H1 (cell line): ENCODE measurements at regions not wholly inside any gene's neighbourhood (a gene's known extent, or its start where the extent isn't known, plus 50 kb on each side); places are given as distances from the start of the nearest gene placed in this dataset.

Source experiments
- CTCF ChIA-PET: fragments of 300-600 bp; sonication (Branson Sonifier 250); formaldehyde crosslinking; loops from one replicate; lab custom pipeline; 2021; ENCODE audit not compliant: partially characterized antibody; lab: Charles Lee
- POLR2A ChIA-PET: fragments of 300-600 bp; sonication (Branson Sonifier 250); formaldehyde crosslinking; loops from one replicate; lab custom pipeline; 2021; ENCODE audit warnings: inconsistent platforms; ENCODE audit not compliant: partially characterized antibody; lab: Charles Lee
- DNase-seq, 2 experiments: peaks; one replicate each; pipeline versions ENCODE4 v3.0.0 to v3.0.0-alpha.2; 2010 to 2022; ENCODE audit warnings: low spot score in 2 of 2, low read depth in 1 of 2, mixed read lengths in 1 of 2
- FAIRE-seq: peaks from 2 replicates; lab custom pipeline; 2011; peaks lifted over from hg19 to GRCh38; lab: Jason Lieb, UNC
- H2AFZ ChIP-seq: 2 replicates; pipeline ENCODE4 v1.8.1; 2012; ENCODE audit warnings: low read length, inconsistent platforms
- H2AK5ac ChIP-seq: 2 replicates; pipeline ENCODE4 v1.6.1; 2013; ENCODE audit warnings: low read depth, low read length
- H2BK120ac ChIP-seq: replicated peaks from 2 replicates; pipeline ENCODE3; 2013; ENCODE audit warnings: low read depth, low read length, inconsistent platforms
- H2BK12ac ChIP-seq: 2 replicates; pipeline ENCODE4 v1.6.1; 2013; ENCODE audit warnings: low read depth, low read length
- H2BK15ac ChIP-seq: 2 replicates; pipeline ENCODE4 v1.6.1; 2013; ENCODE audit warnings: low read length
- H2BK20ac ChIP-seq: 2 replicates; pipeline ENCODE4 v1.6.1; 2013; ENCODE audit warnings: low read length
- H2BK5ac ChIP-seq: 2 replicates; pipeline ENCODE4 v1.6.1; 2013; ENCODE audit warnings: low read depth, low read length
- H3K14ac ChIP-seq: 2 replicates; pipeline ENCODE4 v1.6.1; 2013; ENCODE audit warnings: inconsistent platforms; ENCODE audit not compliant: insufficient read length
- H3K18ac ChIP-seq: 2 replicates; pipeline ENCODE4 v1.6.1; 2013; ENCODE audit warnings: low read length; ENCODE audit errors: extremely low read depth
- H3K23ac ChIP-seq: 2 replicates; pipeline ENCODE4 v1.6.1; 2013; ENCODE audit warnings: inconsistent platforms; ENCODE audit not compliant: insufficient read length
- H3K23me2 ChIP-seq: 2 replicates; pipeline ENCODE4 v1.6.1; 2013; ENCODE audit warnings: low read depth, low read length
- H3K27ac ChIP-seq: 2 replicates; pipeline ENCODE4 v1.6.1; 2011; ENCODE audit warnings: low read depth, low read length, inconsistent platforms
- H3K27me3 ChIP-seq, 4 experiments: replicated peaks in 1 of 4; 1 replicate in 1 of 4; 2 replicates in 3 of 4; pipeline versions ENCODE4 v1.6.1 to v1.8.1; 2011 to 2013; ENCODE audit warnings: low read length in 3 of 4, mild to moderate bottlenecking in 3 of 4, inconsistent platforms in 2 of 4, mixed read lengths in 2 of 4, moderate library complexity in 1 of 4; ENCODE audit not compliant: control insufficient read depth in 3 of 4, insufficient read depth in 3 of 4; ENCODE audit errors: extremely low read depth in 1 of 4
- H3K36me3 ChIP-seq, 4 experiments: 2 replicates each; pipeline versions ENCODE4 v1.6.1 to v1.8.1; 2011 to 2013; ENCODE audit warnings: mild to moderate bottlenecking in 4 of 4, low read length in 3 of 4, moderate library complexity in 2 of 4, control low read depth in 1 of 4, inconsistent platforms in 1 of 4; ENCODE audit not compliant: insufficient read depth in 4 of 4, control insufficient read depth in 2 of 4
- H3K4ac ChIP-seq: replicated peaks from 2 replicates; pipeline ENCODE3; 2013; ENCODE audit warnings: low read length, low read depth, mixed read lengths, inconsistent platforms; ENCODE audit not compliant: insufficient read length
- H3K4me1 ChIP-seq, 4 experiments: replicated peaks in 1 of 4; 1 replicate in 1 of 4; 2 replicates in 3 of 4; pipeline versions ENCODE4 v1.6.1 to v1.8.1; 2011 to 2013; ENCODE audit warnings: low read length in 3 of 4, inconsistent platforms in 2 of 4, mixed read lengths in 1 of 4; ENCODE audit not compliant: insufficient read depth in 4 of 4, control insufficient read depth in 3 of 4
- H3K4me2 ChIP-seq, 2 experiments: 2 replicates each; pipeline versions ENCODE4 v1.6.1 to v1.8.1; 2011 to 2013; ENCODE audit warnings: low read depth in 2 of 2, low read length in 2 of 2, control low read depth in 1 of 2, inconsistent platforms in 1 of 2, mild to moderate bottlenecking in 1 of 2; ENCODE audit not compliant: insufficient read depth in 1 of 2
- H3K4me3 ChIP-seq, 4 experiments: fragments of 200-600, 300-600 bp in 1 of 4; sonication (generic), shearing (Covaris generic), sonication (Bioruptor Twin) in 1 of 4; 2 replicates each; pipeline versions ENCODE4 v1.5.1 to v1.8.1; 2011 to 2016; ENCODE audit warnings: low read length in 4 of 4, low read depth in 3 of 4, control low read depth in 2 of 4, inconsistent platforms in 2 of 4, mild to moderate bottlenecking in 2 of 4, mixed read lengths in 1 of 4, moderate library complexity in 1 of 4; ENCODE audit not compliant: insufficient read depth in 2 of 4; ENCODE audit errors: extremely low read depth in 1 of 4
- H3K56ac ChIP-seq: replicated peaks from 2 replicates; pipeline ENCODE3; 2013; ENCODE audit warnings: low read depth, mild to moderate bottlenecking, mixed read lengths, low read length, inconsistent platforms; ENCODE audit not compliant: insufficient read length
- H3K79me1 ChIP-seq: 2 replicates; pipeline ENCODE4 v1.6.1; 2013; ENCODE audit warnings: low read depth, low read length, control low read depth
- H3K79me2 ChIP-seq, 2 experiments: 2 replicates each; pipeline versions ENCODE4 v1.6.1 to v1.8.1; 2012 to 2013; ENCODE audit warnings: low read length in 2 of 2, mild to moderate bottlenecking in 2 of 2, inconsistent platforms in 1 of 2; ENCODE audit not compliant: insufficient read depth in 2 of 2, control insufficient read depth in 1 of 2
- H3K9ac ChIP-seq, 4 experiments: replicated peaks in 1 of 4; 1 replicate in 1 of 4; 2 replicates in 3 of 4; pipeline versions ENCODE4 v1.6.1 to v1.8.1; 2011 to 2013; ENCODE audit warnings: low read depth in 3 of 4, low read length in 3 of 4, control low read depth in 2 of 4, mild to moderate bottlenecking in 2 of 4, moderate library complexity in 2 of 4, inconsistent platforms in 1 of 4; ENCODE audit errors: extremely low read depth in 1 of 4
- H3K9me3 ChIP-seq, 2 experiments: 2 replicates each; pipeline versions ENCODE4 v1.6.1 to v1.8.1; 2012 to 2013; ENCODE audit warnings: mild to moderate bottlenecking in 2 of 2, moderate library complexity in 2 of 2, control low read depth in 1 of 2, inconsistent platforms in 1 of 2, low read depth in 1 of 2, low read length in 1 of 2, mixed read lengths in 1 of 2; ENCODE audit not compliant: insufficient read depth in 2 of 2
- H4K20me1 ChIP-seq, 2 experiments: replicated peaks in 1 of 2; 2 replicates each; pipeline versions ENCODE3 to v1.8.1; 2011 to 2013; ENCODE audit warnings: inconsistent platforms in 2 of 2, low read length in 2 of 2, mild to moderate bottlenecking in 1 of 2; ENCODE audit not compliant: insufficient read depth in 2 of 2, control insufficient read depth in 1 of 2
- H4K5ac ChIP-seq: 2 replicates; pipeline ENCODE4 v1.6.1; 2013; ENCODE audit warnings: low read length, low read depth, mixed read lengths, inconsistent platforms; ENCODE audit not compliant: insufficient read length
- H4K8ac ChIP-seq: 2 replicates; pipeline ENCODE4 v1.8.0; 2013; ENCODE audit warnings: mild to moderate bottlenecking, moderate library complexity, low read length, inconsistent platforms; ENCODE audit not compliant: insufficient read depth; ENCODE audit errors: extremely low read depth
- H4K91ac ChIP-seq: replicated peaks from 2 replicates; pipeline ENCODE3; 2013; ENCODE audit warnings: low read length, mixed read lengths, inconsistent platforms; ENCODE audit not compliant: insufficient read length
- CHD2 ChIP-seq: IDR thresholded peaks from 2 replicates; pipeline ENCODE4 v1.6.1; 2012; ENCODE audit warnings: low read length, improper control_type of control experiment
- EZH2 ChIP-seq: fragments of 200-600 bp; sonication (generic); IDR thresholded peaks from 2 replicates; pipeline ENCODE4 v1.7.1; 2012; ENCODE audit warnings: low read depth, mild to moderate bottlenecking, moderate library complexity, low read length, inconsistent platforms; ENCODE audit not compliant: severe bottlenecking
- RXRA ChIP-seq: IDR thresholded peaks from 2 replicates; pipeline ENCODE4 v1.6.1; 2011; ENCODE audit warnings: low read depth, mild to moderate bottlenecking, low read length, moderate library complexity; ENCODE audit not compliant: insufficient read depth
- SP1 ChIP-seq: IDR thresholded peaks from 2 replicates; pipeline ENCODE4 v1.6.1; 2011; ENCODE audit warnings: low read depth, low read length
- WGBS, 2 experiments: shearing (Covaris generic) in 1 of 2; methylation state at CpG; one replicate each; pipeline versions ENCODE4 v1.1.6 to v1.1.7; 2013 to 2015; ENCODE audit warnings: low lambda C conversion rate in 2 of 2, mixed read lengths in 2 of 2, inconsistent platforms in 1 of 2, low coverage in 1 of 2, missing lambda C conversion rate in 1 of 2; ENCODE audit not compliant: insufficient replicate concordance in 2 of 2, insufficient coverage in 1 of 2, insufficient read length in 1 of 2; ENCODE audit errors: extremely low coverage in 1 of 2, missing lambda C conversion rate in 1 of 2; 5-methylcytosine and 5-hydroxymethylcytosine counted together

- Histone ChIP-seq H3K4ac (no peak overlapping the region), H3K23ac (no peak overlapping the region), H2BK20ac (no peak overlapping the region)
- TF ChIP-seq RXRA (no peak), SP1 (no peak), CHD2 (no peak), EZH2 (no peak)
- TF ChIP-seq, all 59 proteins: peak for 0
- Histone ChIP-seq H3K14ac (no peak overlapping the region), H3K18ac (no peak overlapping the region), H3K4me3 (no peak overlapping the region), H2BK12ac (no peak overlapping the region), H3K9ac (no peak overlapping the region), H3K79me1 (no peaks in the 10 kb centered on the region), H3K4me2 (no peak overlapping the region), H2BK15ac (no peak overlapping the region), H4K8ac (no peak overlapping the region), H2BK120ac (no peak overlapping the region), H3K27ac (no peak overlapping the region), H2BK5ac (no peak overlapping the region), H3K23me2 (no peaks in the 10 kb centered on the region), H3K9me3 (no peaks in the 10 kb centered on the region; a peak in 1 of 4 replicates), H3K4me1 (no peaks in the 10 kb centered on the region), H2AK5ac (no peak overlapping the region), H4K20me1 (no peaks in the 10 kb centered on the region), H3K56ac (no peak overlapping the region), H4K5ac (no peak overlapping the region), H3K36me3 (no peaks in the 10 kb centered on the region), H2AFZ (no peak overlapping the region), H3K27me3 (no peaks in the 10 kb centered on the region), H3K79me2 (no peaks in the 10 kb centered on the region), H4K91ac (no peak overlapping the region)
- ChIA-PET CTCF (no interaction called here), POLR2A (no interaction called here)
- WGBS, 2 experiments, result 100% methylated on average over 1 of the region's 1 CpG; no CpG with 5 or more reads in 1 of the 2 experiments
- FAIRE-seq (no peak), DNase-seq (no peak)
These were observed 1095.1 kb upstream of the GYPC start for GRCh38 chr2:125560855-125561254.
